ENCODE measurements at regions not wholly inside any gene's neighbourhood (a gene's known extent, or its start where the extent isn't known, plus 50 kb on each side); places are given as distances from the start of the nearest gene placed in this dataset.

DNA sequence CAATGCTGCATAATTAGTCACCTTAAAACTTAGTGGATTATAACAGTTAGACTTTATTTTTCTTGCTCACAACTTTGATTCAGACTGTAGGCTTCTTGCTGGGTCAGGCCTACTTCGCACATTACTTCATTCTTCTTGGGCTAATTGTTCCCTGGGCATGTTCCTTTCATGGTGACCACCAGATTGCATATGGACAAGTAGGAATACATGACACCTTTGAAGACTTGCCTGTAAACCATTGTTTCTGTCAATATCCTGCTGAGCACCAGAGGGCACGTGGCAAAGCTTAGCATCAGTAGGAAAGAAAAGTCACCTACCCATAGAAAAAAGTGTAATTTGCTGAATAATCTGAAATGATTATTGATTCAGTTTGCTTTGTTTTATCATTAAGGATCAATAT, 54.3 kb upstream of the ROBO1 start:
- Mint-ChIP-seq H3K36me3 (no peaks in the 10 kb centered on the region), H3K4me1 (no peaks in the 10 kb centered on the region), H3K4me3 (no peak overlapping the region), H3K9me3 (peaks cover 4 to 6% of the 10 kb centered on the region in 2 donors), H3K27me3 (no peaks in the 10 kb centered on the region), H3K27ac (no peak overlapping the region)
- DNase-seq = no peak
- ATAC-seq (replicated peaks) = no peak

- Mint-ChIP-seq H3K27ac (no peak overlapping the region), H3K36me3 (no peaks in the 10 kb centered on the region), H3K27me3 (no peaks in the 10 kb centered on the region), H3K4me3 (no peak overlapping the region), H3K4me1 (no peaks in the 10 kb centered on the region), H3K9me3 (peaks cover 9 to 11% of the 10 kb centered on the region in 2 donors)
- ATAC-seq (replicated peaks) (no peak), DNase-seq (no peak)
These were observed 52.3 kb upstream of the ROBO1 start for GRCh38 chr3:79820089-79820488.

GRCh38 chr3:79818015-79818414, 50.2 kb upstream of the ROBO1 start:
- peaks cover 9 to 10% of the 10 kb centered on the region in 2 donors for H3K9me3 Mint-ChIP-seq
- H3K4me1 Mint-ChIP-seq = no peaks in the 10 kb centered on the region
- DNase-seq (no peak), ATAC-seq (replicated peaks) (no peak)
- no peak overlapping the region for H3K27ac Mint-ChIP-seq
- no peaks in the 10 kb centered on the region for H3K27me3 Mint-ChIP-seq
- H3K4me3 Mint-ChIP-seq = no peak overlapping the region
- H3K36me3 Mint-ChIP-seq = no peaks in the 10 kb centered on the region

All from stimulated activated naive B cell treated with anti-CD40 and anti-IgM and Interleukin-4, amounts not matched to agents 10 μg/mL and 1 μg/mL and 100 μg/mL, for 72 hours (primary cell).